Suprapubic skin (tissue), 4 donors: ENCODE measurements at regions not wholly inside any gene's neighbourhood (a gene's known extent, or its start where the extent isn't known, plus 50 kb on each side); places are given as distances from the start of the nearest gene placed in this dataset.

Source experiments
- CTCF ChIP-seq, 2 donors: fragments of 200-600 bp in 1 of 2; fragments of 450-650 bp in 1 of 2; sonication (generic) in 1 of 2; IDR thresholded peaks; one replicate each; pipeline ENCODE4 v1.5.1; 2016 to 2019; ENCODE audit warnings: antibody characterized with exemption in 2 of 2, mild to moderate bottlenecking in 1 of 2, moderate library complexity in 1 of 2
- POLR2A ChIP-seq, 2 donors: fragments of 450-650 bp; IDR thresholded peaks; one replicate each; pipeline ENCODE4 v1.6.1; 2017; ENCODE audit warnings: antibody characterized with exemption in 2 of 2, mild to moderate bottlenecking in 2 of 2, moderate library complexity in 2 of 2
- POLR2AphosphoS5 ChIP-seq, 3 donors: sonication (generic); formaldehyde crosslinking; IDR thresholded peaks; one replicate each; pipeline ENCODE4 v1.6.1; 2017; ENCODE audit warnings: antibody characterized with exemption in 3 of 3

DNA sequence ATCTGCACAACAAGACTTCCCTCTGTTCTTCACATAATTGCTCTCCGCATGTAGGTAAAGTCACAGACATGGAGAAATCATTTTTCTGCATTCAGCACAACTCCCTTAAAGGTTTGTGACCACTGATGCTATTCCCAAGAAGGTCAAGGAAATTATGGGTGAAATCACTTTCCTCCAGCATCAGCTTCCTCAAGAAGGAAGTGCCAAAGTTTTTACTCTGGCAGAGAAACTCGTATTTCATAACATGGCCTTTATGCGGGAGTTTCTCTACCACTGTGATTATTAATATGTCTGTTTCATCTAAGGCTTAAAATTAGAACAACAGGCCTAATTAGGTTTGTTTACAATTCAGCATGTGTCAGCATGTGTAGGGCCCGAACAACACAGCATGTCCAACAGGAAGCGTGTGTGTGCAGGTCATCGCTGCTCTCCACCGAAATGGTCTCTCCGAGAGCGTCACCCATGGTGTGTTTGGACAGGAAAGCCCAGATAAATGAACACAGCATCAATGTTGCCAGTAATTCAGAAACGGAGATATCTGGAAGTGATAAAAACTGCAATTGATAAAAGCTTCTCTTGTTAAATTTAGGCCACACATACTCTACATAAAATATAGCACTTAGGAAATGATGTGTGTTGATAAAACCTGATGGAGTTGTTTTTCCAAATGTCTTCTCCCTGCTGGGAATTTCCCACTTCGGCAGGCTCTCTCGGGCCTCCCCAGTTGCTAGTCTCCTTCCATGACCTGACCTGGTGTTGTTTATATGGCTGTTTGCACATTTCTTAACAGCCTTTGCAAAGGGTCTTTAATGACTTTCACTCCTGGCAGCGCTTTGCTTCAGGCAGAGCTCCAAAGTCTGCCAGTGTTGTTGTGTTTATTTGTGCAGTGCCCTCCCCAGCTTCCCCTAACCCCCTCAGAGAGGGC, 265.1 kb upstream of the CEP162 start:
- TF ChIP-seq CTCF (IDR thresholded peaks at IDR 0.05) (no peak), POLR2A (IDR thresholded peaks at IDR 0.05) (no peak), POLR2AphosphoS5 (IDR thresholded peaks at IDR 0.05) (no peak)
